ENCODE measurements at regions not wholly inside any gene's neighbourhood (a gene's known extent, or its start where the extent isn't known, plus 50 kb on each side); places are given as distances from the start of the nearest gene placed in this dataset.
A peak's percentile ranks its signal among the peaks of the same experiment; 100 is the strongest.

GRCh38 chr18:44510390-44510789, 170.3 kb upstream of the SETBP1 start:
- no peak for DNase-seq (ENCODE audit: insufficient read length, low spot score)
- FAIRE-seq = no peak

- DNase-seq (ENCODE audit: insufficient read length, low spot score) (no peak), FAIRE-seq (no peak)
Measured at GRCh38 chr18:44513233-44513632, 167.5 kb upstream of the SETBP1 start.

GRCh38 chr18:44514106-44514505, 166.6 kb upstream of the SETBP1 start:
- DNase-seq (ENCODE audit: insufficient read length, low spot score) (no peak), FAIRE-seq (no peak)

- FAIRE-seq (no peak), DNase-seq (ENCODE audit: insufficient read length, low spot score) (no peak)
Measured at GRCh38 chr18:44514766-44515165, 165.9 kb upstream of the SETBP1 start.

- DNase-seq (ENCODE audit: insufficient read length, low spot score) = no peak
- FAIRE-seq = no peak
Measured at GRCh38 chr18:44516450-44516849, 164.2 kb upstream of the SETBP1 start.

GRCh38 chr18:44517136-44517535, 163.6 kb upstream of the SETBP1 start:
- DNase-seq (ENCODE audit: insufficient read length, low spot score) = no peak
- FAIRE-seq = no peak

GRCh38 chr18:44518091-44518615, 162.5 kb upstream of the SETBP1 start:
- FAIRE-seq = no peak
- DNase-seq (ENCODE audit: insufficient read length, low spot score) = no peak

GRCh38 chr18:44518666-44519065, 162.0 kb upstream of the SETBP1 start:
- DNase-seq (ENCODE audit: insufficient read length, low spot score) (no peak), FAIRE-seq (no peak)

- FAIRE-seq = no peak
- DNase-seq (ENCODE audit: insufficient read length, low spot score) = no peak
Measured at GRCh38 chr18:44520981-44521667, 159.6 kb upstream of the SETBP1 start.

GRCh38 chr18:44521668-44522022, 159.0 kb upstream of the SETBP1 start:
- no peak for DNase-seq (ENCODE audit: insufficient read length, low spot score)
- no peak for FAIRE-seq

- DNase-seq (ENCODE audit: insufficient read length, low spot score) (no peak), FAIRE-seq (no peak)
Measured at GRCh38 chr18:44526705-44527415, 153.8 kb upstream of the SETBP1 start.

- DNase-seq (ENCODE audit: insufficient read length, low spot score) (no peak), FAIRE-seq (no peak)
Measured at GRCh38 chr18:44533071-44533470, 147.6 kb upstream of the SETBP1 start.

GRCh38 chr18:44536046-44536445, 144.6 kb upstream of the SETBP1 start:
- FAIRE-seq = no peak
- no peak for DNase-seq (ENCODE audit: insufficient read length, low spot score)

- no peak for DNase-seq (ENCODE audit: insufficient read length, low spot score)
- FAIRE-seq = no peak
Measured at GRCh38 chr18:44536619-44537018, 144.1 kb upstream of the SETBP1 start.

GRCh38 chr18:44537526-44537925, 143.2 kb upstream of the SETBP1 start:
- FAIRE-seq (no peak), DNase-seq (ENCODE audit: insufficient read length, low spot score) (peak; percentile 5)

- no peak for DNase-seq (ENCODE audit: insufficient read length, low spot score)
- FAIRE-seq = no peak
Measured at GRCh38 chr18:44539926-44540325, 140.8 kb upstream of the SETBP1 start.

- DNase-seq (ENCODE audit: insufficient read length, low spot score) = no peak
- FAIRE-seq = no peak
Measured at GRCh38 chr18:44541159-44541558, 139.5 kb upstream of the SETBP1 start.

- no peak for FAIRE-seq
- no peak for DNase-seq (ENCODE audit: insufficient read length, low spot score)
Measured at GRCh38 chr18:44541781-44542180, 138.9 kb upstream of the SETBP1 start.

- FAIRE-seq (no peak), DNase-seq (ENCODE audit: insufficient read length, low spot score) (no peak)
Measured at GRCh38 chr18:44543387-44543786, 137.3 kb upstream of the SETBP1 start.

GRCh38 chr18:44545359-44545985, 135.2 kb upstream of the SETBP1 start:
- FAIRE-seq (no peak), DNase-seq (ENCODE audit: insufficient read length, low spot score) (no peak)

- FAIRE-seq = no peak
- DNase-seq (ENCODE audit: insufficient read length, low spot score) = no peak
Measured at GRCh38 chr18:44546954-44547353, 133.7 kb upstream of the SETBP1 start.
